ENCODE measurements at regions not wholly inside any gene's neighbourhood (a gene's known extent, or its start where the extent isn't known, plus 50 kb on each side); places are given as distances from the start of the nearest gene placed in this dataset.

- H3K9me3 ChIP-seq (ENCODE audit: low read length), result no peaks in the 10 kb centered on the region
- H3K4me1 ChIP-seq (ENCODE audit: low read length), result no peaks in the 10 kb centered on the region
- no peaks in the 10 kb centered on the region; the same call in 1 of the 2 replicates for H3K9me2 ChIP-seq (replicated peaks; ENCODE audit: insufficient read depth, low read length)
- H3K4me2 ChIP-seq (ENCODE audit: low read depth, low read length, poor library complexity, severe bottlenecking), result no peak overlapping the region
- H3K79me2 ChIP-seq (ENCODE audit: low read length), result no peaks in the 10 kb centered on the region
- DNase-seq, result no peak
- H4K20me1 ChIP-seq (ENCODE audit: insufficient read depth, low read depth, low read length), result no peaks in the 10 kb centered on the region
- H3K27me3 ChIP-seq (ENCODE audit: low read length), result no peaks in the 10 kb centered on the region
- H2AFZ ChIP-seq (ENCODE audit: low read length), result no peak overlapping the region
- no peak overlapping the region for H3K27ac ChIP-seq (ENCODE audit: low read length)
- H3K4me3 ChIP-seq (ENCODE audit: low read length), result no peak overlapping the region
- H3K9ac ChIP-seq (ENCODE audit: low read length), result no peak overlapping the region
- no peaks in the 10 kb centered on the region for H3K36me3 ChIP-seq (ENCODE audit: insufficient read depth, low read length)
These were observed 101.8 kb upstream of the VCX2 start for GRCh38 chrX:8272821-8273220.

- Histone ChIP-seq H3K9ac (ENCODE audit: low read length) (no peak overlapping the region), H3K79me2 (ENCODE audit: low read length) (no peaks in the 10 kb centered on the region), H3K27ac (ENCODE audit: low read length) (no peak overlapping the region), H3K27me3 (ENCODE audit: low read length) (no peaks in the 10 kb centered on the region), H3K4me2 (ENCODE audit: low read depth, low read length, poor library complexity, severe bottlenecking) (no peak overlapping the region), H3K4me1 (ENCODE audit: low read length) (no peaks in the 10 kb centered on the region), H2AFZ (ENCODE audit: low read length) (no peak overlapping the region), H4K20me1 (ENCODE audit: insufficient read depth, low read depth, low read length) (no peaks in the 10 kb centered on the region), H3K9me2 (replicated peaks; ENCODE audit: insufficient read depth, low read length) (no peaks in the 10 kb centered on the region; the same call in 1 of the 2 replicates), H3K4me3 (ENCODE audit: low read length) (no peak overlapping the region), H3K9me3 (ENCODE audit: low read length) (no peaks in the 10 kb centered on the region), H3K36me3 (ENCODE audit: insufficient read depth, low read length) (no peaks in the 10 kb centered on the region)
- no peak for DNase-seq
These were observed 102.4 kb upstream of the VCX2 start for GRCh38 chrX:8273451-8273895.

- H3K27ac ChIP-seq (ENCODE audit: low read length), result no peak overlapping the region
- peaks cover 1% of the 10 kb centered on the region; the same call in 1 of the 2 replicates for H3K9me2 ChIP-seq (replicated peaks; ENCODE audit: insufficient read depth, low read length)
- no peak overlapping the region for H3K4me3 ChIP-seq (ENCODE audit: low read length)
- DNase-seq, result no peak
- no peaks in the 10 kb centered on the region for H3K4me1 ChIP-seq (ENCODE audit: low read length)
- H3K4me2 ChIP-seq (ENCODE audit: low read depth, low read length, poor library complexity, severe bottlenecking), result no peak overlapping the region
- no peaks in the 10 kb centered on the region for H3K27me3 ChIP-seq (ENCODE audit: low read length)
- H3K9ac ChIP-seq (ENCODE audit: low read length), result no peak overlapping the region
- no peaks in the 10 kb centered on the region for H3K79me2 ChIP-seq (ENCODE audit: low read length)
- H2AFZ ChIP-seq (ENCODE audit: low read length), result no peak overlapping the region
- H3K9me3 ChIP-seq (ENCODE audit: low read length), result no peaks in the 10 kb centered on the region
- H4K20me1 ChIP-seq (ENCODE audit: insufficient read depth, low read depth, low read length), result no peaks in the 10 kb centered on the region
- H3K36me3 ChIP-seq (ENCODE audit: insufficient read depth, low read length), result no peaks in the 10 kb centered on the region
These were observed 103.1 kb upstream of the VCX2 start for GRCh38 chrX:8274170-8274569.

- Histone ChIP-seq H4K20me1 (ENCODE audit: insufficient read depth, low read depth, low read length) (no peaks in the 10 kb centered on the region), H3K4me2 (ENCODE audit: low read depth, low read length, poor library complexity, severe bottlenecking) (no peak overlapping the region), H2AFZ (ENCODE audit: low read length) (no peak overlapping the region), H3K36me3 (ENCODE audit: insufficient read depth, low read length) (no peaks in the 10 kb centered on the region), H3K9me3 (ENCODE audit: low read length) (no peaks in the 10 kb centered on the region), H3K4me3 (ENCODE audit: low read length) (no peak overlapping the region), H3K27me3 (ENCODE audit: low read length) (no peaks in the 10 kb centered on the region), H3K9ac (ENCODE audit: low read length) (no peak overlapping the region), H3K27ac (ENCODE audit: low read length) (no peak overlapping the region), H3K79me2 (ENCODE audit: low read length) (no peaks in the 10 kb centered on the region), H3K4me1 (ENCODE audit: low read length) (no peaks in the 10 kb centered on the region), H3K9me2 (replicated peaks; ENCODE audit: insufficient read depth, low read length) (peaks cover 3% of the 10 kb centered on the region; the same call in 1 of the 2 replicates)
- no peak for DNase-seq
These were observed 107.5 kb upstream of the VCX2 start for GRCh38 chrX:8278557-8278956.

GRCh38 chrX:8279323-8279722, 108.3 kb upstream of the VCX2 start:
- H3K9me2 ChIP-seq (replicated peaks; ENCODE audit: insufficient read depth, low read length), result peaks cover 3% of the 10 kb centered on the region; the same call in 1 of the 2 replicates
- H3K4me3 ChIP-seq (ENCODE audit: low read length), result no peak overlapping the region
- no peaks in the 10 kb centered on the region for H3K27me3 ChIP-seq (ENCODE audit: low read length)
- no peak for DNase-seq
- no peak overlapping the region for H3K4me2 ChIP-seq (ENCODE audit: low read depth, low read length, poor library complexity, severe bottlenecking)
- H3K79me2 ChIP-seq (ENCODE audit: low read length), result no peaks in the 10 kb centered on the region
- no peak overlapping the region for H3K9ac ChIP-seq (ENCODE audit: low read length)
- H3K4me1 ChIP-seq (ENCODE audit: low read length), result no peaks in the 10 kb centered on the region
- H3K36me3 ChIP-seq (ENCODE audit: insufficient read depth, low read length), result no peaks in the 10 kb centered on the region
- no peaks in the 10 kb centered on the region for H3K9me3 ChIP-seq (ENCODE audit: low read length)
- H2AFZ ChIP-seq (ENCODE audit: low read length), result no peak overlapping the region
- H4K20me1 ChIP-seq (ENCODE audit: insufficient read depth, low read depth, low read length), result no peaks in the 10 kb centered on the region
- no peak overlapping the region for H3K27ac ChIP-seq (ENCODE audit: low read length)

GRCh38 chrX:8284131-8284530, 113.1 kb upstream of the VCX2 start:
- H3K9ac ChIP-seq (ENCODE audit: low read length), result no peak overlapping the region
- H3K79me2 ChIP-seq (ENCODE audit: low read length), result no peaks in the 10 kb centered on the region
- H3K4me3 ChIP-seq (ENCODE audit: low read length), result no peak overlapping the region
- no peaks in the 10 kb centered on the region for H3K9me3 ChIP-seq (ENCODE audit: low read length)
- H3K4me2 ChIP-seq (ENCODE audit: low read depth, low read length, poor library complexity, severe bottlenecking), result no peak overlapping the region
- H3K9me2 ChIP-seq (replicated peaks; ENCODE audit: insufficient read depth, low read length), result peaks cover 3% of the 10 kb centered on the region; the same call in 1 of the 2 replicates
- no peaks in the 10 kb centered on the region for H3K27me3 ChIP-seq (ENCODE audit: low read length)
- no peaks in the 10 kb centered on the region for H3K36me3 ChIP-seq (ENCODE audit: insufficient read depth, low read length)
- no peaks in the 10 kb centered on the region for H4K20me1 ChIP-seq (ENCODE audit: insufficient read depth, low read depth, low read length)
- H3K4me1 ChIP-seq (ENCODE audit: low read length), result no peaks in the 10 kb centered on the region
- no peak overlapping the region for H3K27ac ChIP-seq (ENCODE audit: low read length)
- DNase-seq, result no peak
- no peak overlapping the region for H2AFZ ChIP-seq (ENCODE audit: low read length)

- H3K27me3 ChIP-seq (ENCODE audit: low read length), result no peaks in the 10 kb centered on the region
- H3K9me2 ChIP-seq (replicated peaks; ENCODE audit: insufficient read depth, low read length), result no peaks in the 10 kb centered on the region; the same call in 1 of the 2 replicates
- no peaks in the 10 kb centered on the region for H3K9me3 ChIP-seq (ENCODE audit: low read length)
- no peaks in the 10 kb centered on the region for H4K20me1 ChIP-seq (ENCODE audit: insufficient read depth, low read depth, low read length)
- no peak overlapping the region for H3K4me3 ChIP-seq (ENCODE audit: low read length)
- no peak overlapping the region for H3K4me2 ChIP-seq (ENCODE audit: low read depth, low read length, poor library complexity, severe bottlenecking)
- H3K79me2 ChIP-seq (ENCODE audit: low read length), result no peaks in the 10 kb centered on the region
- H3K36me3 ChIP-seq (ENCODE audit: insufficient read depth, low read length), result no peaks in the 10 kb centered on the region
- no peak overlapping the region for H3K9ac ChIP-seq (ENCODE audit: low read length)
- H3K4me1 ChIP-seq (ENCODE audit: low read length), result no peaks in the 10 kb centered on the region
- no peak overlapping the region for H2AFZ ChIP-seq (ENCODE audit: low read length)
- H3K27ac ChIP-seq (ENCODE audit: low read length), result no peak overlapping the region
- DNase-seq, result no peak
These were observed 117.5 kb upstream of the VCX2 start for GRCh38 chrX:8288590-8288989.

GRCh38 chrX:8289523-8289922, 118.5 kb upstream of the VCX2 start:
- no peaks in the 10 kb centered on the region for H3K27me3 ChIP-seq (ENCODE audit: low read length)
- no peak overlapping the region for H3K4me2 ChIP-seq (ENCODE audit: low read depth, low read length, poor library complexity, severe bottlenecking)
- H3K27ac ChIP-seq (ENCODE audit: low read length), result no peak overlapping the region
- H3K79me2 ChIP-seq (ENCODE audit: low read length), result no peaks in the 10 kb centered on the region
- no peaks in the 10 kb centered on the region for H3K36me3 ChIP-seq (ENCODE audit: insufficient read depth, low read length)
- no peak overlapping the region for H2AFZ ChIP-seq (ENCODE audit: low read length)
- H4K20me1 ChIP-seq (ENCODE audit: insufficient read depth, low read depth, low read length), result no peaks in the 10 kb centered on the region
- DNase-seq, result no peak
- no peaks in the 10 kb centered on the region for H3K4me1 ChIP-seq (ENCODE audit: low read length)
- H3K9me2 ChIP-seq (replicated peaks; ENCODE audit: insufficient read depth, low read length), result no peaks in the 10 kb centered on the region; the same call in 1 of the 2 replicates
- H3K9me3 ChIP-seq (ENCODE audit: low read length), result no peaks in the 10 kb centered on the region
- no peak overlapping the region for H3K9ac ChIP-seq (ENCODE audit: low read length)
- H3K4me3 ChIP-seq (ENCODE audit: low read length), result no peak overlapping the region

- Histone ChIP-seq H3K27me3 (ENCODE audit: low read length) (no peaks in the 10 kb centered on the region), H3K4me1 (ENCODE audit: low read length) (no peaks in the 10 kb centered on the region), H4K20me1 (ENCODE audit: insufficient read depth, low read depth, low read length) (no peaks in the 10 kb centered on the region), H3K9ac (ENCODE audit: low read length) (no peak overlapping the region), H3K4me2 (ENCODE audit: low read depth, low read length, poor library complexity, severe bottlenecking) (no peak overlapping the region), H3K9me3 (ENCODE audit: low read length) (no peaks in the 10 kb centered on the region), H3K27ac (ENCODE audit: low read length) (no peak overlapping the region), H2AFZ (ENCODE audit: low read length) (no peak overlapping the region), H3K36me3 (ENCODE audit: insufficient read depth, low read length) (no peaks in the 10 kb centered on the region), H3K4me3 (ENCODE audit: low read length) (no peak overlapping the region), H3K9me2 (replicated peaks; ENCODE audit: insufficient read depth, low read length) (no peaks in the 10 kb centered on the region), H3K79me2 (ENCODE audit: low read length) (no peaks in the 10 kb centered on the region)
- no peak for DNase-seq
These were observed 126.7 kb upstream of the VCX2 start for GRCh38 chrX:8297766-8298165.
